GM23338 (cell line): ENCODE measurements at regions not wholly inside any gene's neighbourhood (a gene's known extent, or its start where the extent isn't known, plus 50 kb on each side); places are given as distances from the start of the nearest gene placed in this dataset.

Source experiments
- CREB1 ChIP-seq: fragments of 250-450 bp; sonication (Bioruptor Pico); IDR thresholded peaks from 2 replicates; pipeline ENCODE4 v1.5.0; 2020; ENCODE audit warnings: low read depth, mild to moderate bottlenecking, moderate library complexity
- EZH2 ChIP-seq: fragments of 200-600 bp; sonication (generic); IDR thresholded peaks from one replicate; pipeline ENCODE4 v1.8.0; 2017; ENCODE audit warnings: antibody characterized with exemption, mild to moderate bottlenecking, low read depth; ENCODE audit not compliant: unreplicated experiment
- EZH2phosphoT487 ChIP-seq: fragments of 200-600 bp; sonication (generic); IDR thresholded peaks from one replicate; pipeline ENCODE4 v1.8.1; 2018; ENCODE audit warnings: antibody characterized with exemption; ENCODE audit not compliant: unreplicated experiment
- JUNB ChIP-seq: IDR thresholded peaks from one replicate; pipeline ENCODE4 v1.6.1; 2016; ENCODE audit warnings: antibody characterized with exemption; ENCODE audit not compliant: unreplicated experiment
- NANOG ChIP-seq: IDR thresholded peaks from 2 replicates; pipeline ENCODE4 v1.6.1; 2016; ENCODE audit warnings: antibody characterized with exemption, borderline replicate concordance
- POLR2AphosphoS5 ChIP-seq: IDR thresholded peaks from 2 replicates; pipeline ENCODE4 v1.6.1; 2016; ENCODE audit warnings: antibody characterized with exemption, low read depth
- REST ChIP-seq: IDR thresholded peaks from one replicate; pipeline ENCODE4 v1.6.1; 2018; ENCODE audit warnings: antibody characterized with exemption; ENCODE audit not compliant: unreplicated experiment
- STAT1 ChIP-seq: IDR thresholded peaks from one replicate; pipeline ENCODE4 v1.6.1; 2016; ENCODE audit warnings: antibody characterized with exemption; ENCODE audit not compliant: unreplicated experiment
- ZNF114 ChIP-seq: fragments of 250-450 bp; sonication (Bioruptor Pico); IDR thresholded peaks from 2 replicates; pipeline ENCODE4 v1.5.0; 2020; ENCODE audit warnings: mild to moderate bottlenecking, moderate library complexity
- ZNF331 ChIP-seq: fragments of 250-450 bp; sonication (Bioruptor Pico); IDR thresholded peaks from 2 replicates; pipeline ENCODE4 v1.5.0; 2020; ENCODE audit warnings: low read depth, mild to moderate bottlenecking, moderate library complexity
- TF ChIP-seq, protein P1 (sequence below), 2 experiments: fragments of 200-600 bp in 1 of 2; sonication (generic) in 1 of 2; conservative IDR thresholded peaks; 2 replicates each; pipeline versions ENCODE4 v1.5.1 to v1.6.1; 2016 to 2017; ENCODE audit warnings: antibody characterized with exemption in 2 of 2, low read depth in 2 of 2, mild to moderate bottlenecking in 2 of 2, moderate library complexity in 1 of 2
- TF ChIP-seq, protein P2 (sequence below): IDR thresholded peaks from 2 replicates; pipeline ENCODE4 v1.6.1; 2016; ENCODE audit warnings: antibody characterized with exemption

DNA sequence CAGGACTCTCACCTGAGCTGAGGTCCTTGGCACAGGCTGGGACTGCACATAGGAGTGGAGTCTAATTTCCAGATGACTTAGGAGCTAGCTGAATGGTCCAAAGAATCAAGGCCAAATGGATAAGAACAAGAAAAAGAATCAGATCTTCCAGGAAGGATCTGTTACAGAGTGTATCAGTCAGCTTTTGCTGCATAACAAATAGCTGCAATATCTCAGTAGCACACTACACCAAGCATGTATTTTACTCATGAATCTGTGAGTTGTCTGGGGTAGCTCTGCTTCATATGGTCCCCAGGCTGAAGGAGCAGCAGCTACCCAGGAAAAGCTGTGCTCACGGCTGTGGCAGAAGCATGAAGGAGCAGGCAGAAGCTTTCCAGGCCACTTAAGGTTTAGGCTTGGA, 60.6 kb upstream of the LOXL4 start:
- TF ChIP-seq, protein P1, sequence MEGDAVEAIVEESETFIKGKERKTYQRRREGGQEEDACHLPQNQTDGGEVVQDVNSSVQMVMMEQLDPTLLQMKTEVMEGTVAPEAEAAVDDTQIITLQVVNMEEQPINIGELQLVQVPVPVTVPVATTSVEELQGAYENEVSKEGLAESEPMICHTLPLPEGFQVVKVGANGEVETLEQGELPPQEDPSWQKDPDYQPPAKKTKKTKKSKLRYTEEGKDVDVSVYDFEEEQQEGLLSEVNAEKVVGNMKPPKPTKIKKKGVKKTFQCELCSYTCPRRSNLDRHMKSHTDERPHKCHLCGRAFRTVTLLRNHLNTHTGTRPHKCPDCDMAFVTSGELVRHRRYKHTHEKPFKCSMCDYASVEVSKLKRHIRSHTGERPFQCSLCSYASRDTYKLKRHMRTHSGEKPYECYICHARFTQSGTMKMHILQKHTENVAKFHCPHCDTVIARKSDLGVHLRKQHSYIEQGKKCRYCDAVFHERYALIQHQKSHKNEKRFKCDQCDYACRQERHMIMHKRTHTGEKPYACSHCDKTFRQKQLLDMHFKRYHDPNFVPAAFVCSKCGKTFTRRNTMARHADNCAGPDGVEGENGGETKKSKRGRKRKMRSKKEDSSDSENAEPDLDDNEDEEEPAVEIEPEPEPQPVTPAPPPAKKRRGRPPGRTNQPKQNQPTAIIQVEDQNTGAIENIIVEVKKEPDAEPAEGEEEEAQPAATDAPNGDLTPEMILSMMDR (conservative IDR thresholded peaks at IDR 0.05; ENCODE audit: low read depth in 2 of 2), result no peak
- TF ChIP-seq EZH2 (no peak), POLR2AphosphoS5 (no peak), REST (no peak), STAT1 (no peak), JUNB (no peak), NANOG (no peak), CREB1 (CRISPR knock-in tag) (no peak), EZH2phosphoT487 (no peak), ZNF331 (CRISPR knock-in tag) (no peak), ZNF114 (no peak)
- TF ChIP-seq, protein P2, sequence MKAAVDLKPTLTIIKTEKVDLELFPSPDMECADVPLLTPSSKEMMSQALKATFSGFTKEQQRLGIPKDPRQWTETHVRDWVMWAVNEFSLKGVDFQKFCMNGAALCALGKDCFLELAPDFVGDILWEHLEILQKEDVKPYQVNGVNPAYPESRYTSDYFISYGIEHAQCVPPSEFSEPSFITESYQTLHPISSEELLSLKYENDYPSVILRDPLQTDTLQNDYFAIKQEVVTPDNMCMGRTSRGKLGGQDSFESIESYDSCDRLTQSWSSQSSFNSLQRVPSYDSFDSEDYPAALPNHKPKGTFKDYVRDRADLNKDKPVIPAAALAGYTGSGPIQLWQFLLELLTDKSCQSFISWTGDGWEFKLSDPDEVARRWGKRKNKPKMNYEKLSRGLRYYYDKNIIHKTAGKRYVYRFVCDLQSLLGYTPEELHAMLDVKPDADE, result no peak
